NCI-H82 treated with DMSO at 0.1 percent for 48 hours (cell line): ENCODE measurements at regions not wholly inside any gene's neighbourhood (a gene's known extent, or its start where the extent isn't known, plus 50 kb on each side); places are given as distances from the start of the nearest gene placed in this dataset.
"Not testable (repeated sequence)": the region's sequence is repeated elsewhere in the genome, so short reads cannot be mapped to it uniquely, and the experiment has no call there.

Experiments used
- DNase-seq: peaks from one replicate; lab custom pipeline; 2025; ENCODE audit not compliant: unreplicated experiment; lab: John Stamatoyannopoulos, UW

DNA sequence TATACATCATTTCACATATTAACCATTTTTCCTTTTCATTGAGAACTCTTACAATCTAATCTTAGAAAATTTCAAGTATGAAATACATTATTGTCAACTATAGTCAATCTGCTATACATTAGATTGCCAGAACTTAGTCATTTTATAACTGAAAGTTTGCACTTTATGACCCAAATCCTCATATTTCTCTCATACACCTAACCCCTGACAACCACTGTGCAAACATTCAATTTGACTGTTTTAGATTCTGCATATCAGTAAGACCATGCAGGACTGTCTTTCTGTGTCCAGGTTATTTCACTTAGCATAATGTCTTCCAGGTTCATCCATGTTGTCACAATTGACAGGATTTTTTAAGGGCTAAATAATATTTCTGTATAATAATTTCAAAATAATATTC lies 1299.0 kb upstream of the B3GALT2 start:
- DNase-seq, result no peak

DNA sequence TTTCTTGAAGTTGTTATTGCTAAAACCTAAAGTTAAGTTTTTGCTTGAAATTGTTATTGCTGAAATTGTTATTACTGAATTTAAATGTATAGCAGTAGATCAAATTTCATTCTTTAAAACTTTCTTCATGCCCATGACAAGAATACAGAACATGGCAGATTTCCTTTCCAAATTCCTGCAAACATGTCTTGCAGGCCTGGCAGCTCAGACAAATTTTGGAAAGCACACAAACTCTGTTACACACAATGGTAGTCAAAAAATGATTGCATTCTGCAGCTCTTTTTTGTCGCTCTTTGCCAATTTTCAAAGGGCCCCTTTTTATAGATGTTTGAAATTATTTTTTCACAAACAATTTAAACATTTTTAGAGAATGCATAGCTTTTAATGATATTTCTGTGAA lies 1292.3 kb upstream of the B3GALT2 start:
- no peak for DNase-seq

- DNase-seq, result no peak
Observed at GRCh38 chr1:194477908-194478307, 1291.5 kb upstream of the B3GALT2 start.

- DNase-seq, result no peak
Observed at GRCh38 chr1:194476872-194477271, 1290.5 kb upstream of the B3GALT2 start.

- DNase-seq, result no peak
Observed at GRCh38 chr1:194476351-194476750, 1289.9 kb upstream of the B3GALT2 start.

- DNase-seq, result no peak
Observed at GRCh38 chr1:194474701-194475100, 1288.3 kb upstream of the B3GALT2 start.

GRCh38 chr1:194473766-194474165 lies 1287.4 kb upstream of the B3GALT2 start:
- no peak for DNase-seq

DNA sequence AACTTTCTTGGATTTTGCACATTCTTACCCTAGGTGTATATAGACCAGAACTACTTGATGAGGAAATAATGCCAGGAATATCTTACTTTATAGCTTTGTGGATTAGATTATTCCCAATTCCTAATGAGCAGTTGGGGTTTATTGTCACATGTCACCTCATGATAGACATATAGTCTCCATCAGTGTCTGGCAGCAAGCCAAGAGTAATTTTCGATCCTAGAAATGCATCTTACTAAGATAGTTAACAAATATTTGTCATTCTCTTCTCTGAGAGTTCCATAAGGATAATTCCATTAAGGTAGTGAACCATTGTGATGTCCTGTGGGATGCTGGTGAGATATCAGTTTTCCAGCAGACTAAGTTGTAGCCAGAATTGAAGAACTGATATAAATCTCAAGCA lies 1282.9 kb upstream of the B3GALT2 start:
- DNase-seq, result no peak

- no peak for DNase-seq
Observed at GRCh38 chr1:194466706-194467105, 1280.3 kb upstream of the B3GALT2 start.

DNA sequence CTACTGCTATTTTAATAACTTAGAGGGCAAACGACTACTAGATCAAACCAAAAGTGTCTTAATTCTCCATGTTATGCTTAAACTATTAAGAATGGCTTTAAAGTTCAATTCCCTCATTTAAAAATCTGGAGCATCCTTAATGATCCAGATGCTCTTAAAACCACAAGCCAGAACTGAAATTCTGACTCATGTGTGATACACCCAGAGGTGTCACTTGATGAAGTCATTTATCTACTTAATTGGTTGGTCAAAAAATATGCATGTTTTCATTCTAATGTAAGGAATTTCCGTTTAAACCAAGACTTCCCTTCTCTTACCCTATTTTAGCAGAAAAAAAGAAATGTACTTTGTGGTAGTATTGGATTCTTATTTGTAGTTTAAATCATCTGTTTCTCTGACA lies 1261.2 kb upstream of the B3GALT2 start:
- no peak for DNase-seq

GRCh38 chr1:194445244-194445643 lies 1258.8 kb upstream of the B3GALT2 start:
- DNase-seq, result no peak

DNA sequence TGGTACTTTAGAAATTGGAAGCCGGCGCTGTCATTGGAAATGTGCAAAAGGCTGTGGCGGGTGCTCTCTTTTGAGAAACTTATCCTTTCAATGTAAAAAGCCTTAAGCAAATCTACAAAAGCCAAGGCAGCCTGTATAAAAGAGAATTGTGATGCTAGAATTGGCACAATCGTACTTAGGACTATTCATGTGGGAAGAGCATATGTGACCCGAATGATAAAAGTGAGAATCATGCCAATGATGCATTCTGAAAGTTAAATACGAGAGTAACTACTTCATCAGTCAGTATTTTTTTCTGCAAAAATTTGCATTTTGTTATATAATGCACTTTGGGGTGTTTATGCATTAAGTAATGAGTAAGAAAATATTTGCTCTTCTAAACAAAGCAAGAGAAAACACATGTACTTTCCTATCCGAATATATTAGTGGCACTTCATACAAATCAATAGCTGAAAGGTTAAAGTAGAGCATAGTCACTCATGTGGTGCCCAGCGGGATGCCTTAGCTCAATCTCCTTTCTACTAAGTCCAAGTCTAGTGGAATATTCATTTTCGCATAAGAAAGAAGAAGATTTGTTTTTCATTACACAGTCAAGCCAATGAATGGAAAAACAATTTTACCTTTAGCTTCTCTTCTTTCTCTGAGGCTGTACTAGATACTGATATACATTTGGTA lies 1256.6 kb upstream of the B3GALT2 start:
- no peak for DNase-seq

- DNase-seq, result no peak
Observed at GRCh38 chr1:194437135-194437534, 1250.7 kb upstream of the B3GALT2 start.

DNA sequence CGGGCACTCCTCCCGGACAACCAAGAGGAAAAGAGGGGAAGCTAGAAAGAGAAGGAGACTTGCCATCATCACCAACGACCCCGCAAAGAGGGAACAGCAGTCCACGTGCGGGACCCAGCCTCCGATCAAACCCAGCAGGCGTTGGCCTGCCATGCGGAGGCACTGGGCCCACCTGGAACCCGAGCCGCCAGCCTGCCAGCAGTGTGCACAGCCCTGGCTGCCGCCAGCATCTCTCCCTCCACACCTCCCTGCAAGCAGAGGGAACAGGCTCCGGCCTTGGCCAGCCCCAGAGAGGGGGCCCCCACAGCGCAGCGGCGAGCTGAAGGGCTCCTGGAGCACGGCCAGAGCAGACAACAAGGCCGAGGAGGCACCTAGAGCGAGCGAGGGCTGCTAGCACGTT lies 1244.7 kb upstream of the B3GALT2 start:
- no peak for DNase-seq

GRCh38 chr1:194420706-194421105 lies 1234.3 kb upstream of the B3GALT2 start:
- DNase-seq, result no peak

GRCh38 chr1:194419721-194420120 lies 1233.3 kb upstream of the B3GALT2 start:
- no peak for DNase-seq

DNA sequence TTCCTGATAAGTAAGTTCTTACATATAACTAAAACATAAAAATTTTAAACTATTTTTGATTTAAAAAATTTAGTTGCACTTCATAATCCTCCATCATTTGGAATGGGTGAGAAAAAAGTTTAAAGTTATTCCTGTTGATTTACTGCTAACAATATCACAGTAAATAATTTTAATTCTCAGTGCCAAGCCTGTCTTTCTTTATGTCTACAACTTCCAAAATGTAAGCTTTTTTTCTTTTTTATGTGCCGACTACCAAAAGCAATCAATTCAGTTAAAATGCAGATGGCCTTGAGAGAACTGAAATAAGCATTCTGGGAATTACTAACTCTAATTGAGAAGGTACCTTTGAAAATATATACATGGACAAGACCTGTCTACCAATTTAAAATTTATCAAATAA lies 1224.3 kb upstream of the B3GALT2 start:
- no peak for DNase-seq

DNA sequence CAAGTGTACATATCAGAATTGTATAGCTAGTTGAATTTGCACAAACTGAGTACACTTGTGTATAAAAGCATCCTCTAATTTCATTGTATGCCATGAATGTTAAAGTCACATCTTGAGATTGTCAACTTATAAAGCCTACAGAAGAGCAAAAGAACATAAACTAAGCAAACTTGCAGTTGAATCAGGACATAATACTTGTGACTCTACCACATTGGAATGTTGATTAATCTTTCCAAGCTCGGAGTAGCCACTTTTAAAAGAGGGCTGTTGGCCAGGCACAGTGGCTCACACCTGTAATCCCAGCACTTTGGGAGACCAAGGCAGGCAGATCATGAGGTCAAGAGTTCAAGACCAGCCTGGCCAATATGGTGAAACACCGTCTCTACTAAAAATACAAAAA lies 1220.8 kb upstream of the B3GALT2 start:
- DNase-seq, result not testable (repeated sequence)

- DNase-seq, result no peak
Observed at GRCh38 chr1:194394676-194395075, 1208.3 kb upstream of the B3GALT2 start.

GRCh38 chr1:194387531-194387930 lies 1201.1 kb upstream of the B3GALT2 start:
- DNase-seq, result no peak

GRCh38 chr1:194378517-194378916 lies 1192.1 kb upstream of the B3GALT2 start:
- no peak for DNase-seq

DNA sequence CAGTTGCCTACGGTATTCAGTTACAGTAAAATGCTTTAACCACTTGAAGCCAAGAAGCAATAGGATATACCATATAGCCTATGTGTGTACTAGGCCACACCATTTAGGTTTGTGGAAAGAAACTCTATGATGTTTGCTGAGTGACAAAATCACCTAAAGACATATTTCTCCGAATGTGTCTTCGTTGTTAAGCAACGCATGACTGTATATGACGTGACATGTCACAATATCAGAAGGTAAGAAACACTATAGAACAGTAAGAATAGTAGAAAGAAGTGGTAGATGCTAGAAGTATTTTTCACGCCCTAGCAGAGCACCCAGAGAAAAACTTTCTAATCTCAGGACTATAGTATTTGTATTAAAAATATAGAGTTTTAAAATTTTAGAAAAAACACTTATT lies 1188.2 kb upstream of the B3GALT2 start:
- DNase-seq, result no peak

DNA sequence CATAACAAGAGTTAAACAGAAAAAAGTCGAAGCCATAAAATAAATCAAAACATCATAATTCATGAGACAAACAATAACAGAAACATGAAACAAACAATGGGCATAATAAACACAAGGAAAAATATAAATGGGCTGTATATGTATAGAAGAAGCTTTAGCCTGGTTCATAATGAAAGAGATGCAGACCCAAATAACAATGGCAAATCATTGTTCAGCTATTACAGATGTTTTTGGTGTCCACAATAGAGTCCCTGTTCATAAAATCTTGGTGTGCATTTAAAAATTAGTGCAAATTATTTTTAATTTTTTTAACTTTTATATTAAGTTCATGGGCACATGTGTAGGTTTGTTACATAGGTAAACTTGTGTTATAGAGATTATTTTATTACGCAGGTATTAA lies 1185.9 kb upstream of the B3GALT2 start:
- no peak for DNase-seq
